K562 (cell line): ENCODE measurements at regions not wholly inside any gene's neighbourhood (a gene's known extent, or its start where the extent isn't known, plus 50 kb on each side); places are given as distances from the start of the nearest gene placed in this dataset.

ENCODE experiments used
- ATAC-seq: fragments of 200-7000 bp; cut with Tn5 transposase; 3 replicates; pipeline ENCODE4 v1.9.1; 2020; ENCODE audit warnings: moderate library complexity
- BruUV-seq: library from RNA; stranded (reverse); fragments of 400-500 nt; replicated peaks from 2 replicates; lab custom pipeline; 2021; lab: Mats Ljungman, UMichigan
- CTCF ChIA-PET: fragments of 300-600 bp; formaldehyde crosslinking; extraction: SDS; loops from one replicate; lab custom pipeline; 2021; ENCODE audit warnings: low intra/inter-chr PET ratio; lab: Yijun Ruan, JAX
- POLR2A ChIA-PET: fragments of 300-600, 350-650 bp; sonication (Branson Sonifier 250); formaldehyde crosslinking; extraction: SDS; loops from one replicate; lab custom pipeline; 2021; ENCODE audit warnings: antibody characterized with exemption, inconsistent platforms; lab: Yijun Ruan, JAX
- DNase-seq, 4 experiments: peaks; one replicate each; pipeline versions ENCODE4 v3.0.0 to v3.0.0-alpha.2; 2011 to 2018; ENCODE audit warnings: low spot score in 3 of 4, mixed read lengths in 3 of 4; ENCODE audit errors: extremely low read depth in 1 of 4
- FAIRE-seq: peaks from 2 replicates; lab custom pipeline; 2011; peaks lifted over from hg19 to GRCh38; lab: Jason Lieb, UNC
- H2AFZ ChIP-seq: 2 replicates; pipeline ENCODE4 v1.6.0; 2011; ENCODE audit warnings: low read depth, low read length, control low read depth, inconsistent platforms
- H3K27ac ChIP-seq: fragments of 200-600 bp; 3 replicates; pipeline ENCODE4 v1.8.0; 2011; ENCODE audit warnings: low read depth, mild to moderate bottlenecking, control low read depth, inconsistent platforms, low read length, moderate library complexity, mixed read lengths; ENCODE audit errors: extremely low read depth
- H3K27me3 ChIP-seq, 2 experiments: fragments of 300-600 bp in 1 of 2; 2 replicates in 1 of 2; 3 replicates in 1 of 2; pipeline versions ENCODE4 v1.6.0 to v1.8.0; 2011; ENCODE audit warnings: inconsistent platforms in 2 of 2, low read length in 2 of 2, mild to moderate bottlenecking in 1 of 2, mixed read lengths in 1 of 2, moderate library complexity in 1 of 2; ENCODE audit not compliant: control insufficient read depth in 2 of 2, insufficient read depth in 2 of 2
- H3K36me3 ChIP-seq: fragments of 300-600 bp; 3 replicates; pipeline ENCODE4 v1.8.0; 2011; ENCODE audit warnings: mild to moderate bottlenecking, low read length, inconsistent platforms; ENCODE audit not compliant: control insufficient read depth, insufficient read depth
- H3K4me1 ChIP-seq, 2 experiments: fragments of 200-600 bp in 1 of 2; replicated peaks in 1 of 2; 2 replicates in 1 of 2; 3 replicates in 1 of 2; pipeline versions ENCODE4 v1.5.1 to v1.8.0; 2011; ENCODE audit warnings: inconsistent platforms in 2 of 2, low read length in 2 of 2, mild to moderate bottlenecking in 1 of 2, mixed read lengths in 1 of 2, moderate library complexity in 1 of 2; ENCODE audit not compliant: control insufficient read depth in 2 of 2, insufficient read depth in 2 of 2
- H3K4me2 ChIP-seq: 2 replicates; pipeline ENCODE4 v1.6.1; 2011; ENCODE audit warnings: low read length, control low read depth, inconsistent platforms, mixed read lengths; ENCODE audit not compliant: insufficient read depth
- H3K4me3 ChIP-seq: fragments of 200-600 bp; sonication (generic), shearing (Covaris generic); 2 replicates; pipeline ENCODE4 v1.5.1; 2016; ENCODE audit warnings: control low read depth, inconsistent platforms
- H3K79me2 ChIP-seq: fragments of 200-600 bp; 3 replicates; pipeline ENCODE4 v1.8.0; 2011; ENCODE audit warnings: low read length, inconsistent platforms; ENCODE audit not compliant: control insufficient read depth, insufficient read depth
- H3K9ac ChIP-seq, 2 experiments: 2 replicates each; pipeline versions ENCODE4 v1.6.0 to v1.6.1; 2011; ENCODE audit warnings: low read depth in 2 of 2, low read length in 2 of 2, control low read depth in 1 of 2, inconsistent platforms in 1 of 2, mild to moderate bottlenecking in 1 of 2, mixed read lengths in 1 of 2; ENCODE audit not compliant: insufficient read depth in 1 of 2
- H3K9me1 ChIP-seq: one replicate; pipeline ENCODE4 v1.6.0; 2011; ENCODE audit warnings: inconsistent platforms, mild to moderate bottlenecking, low read length, moderate library complexity; ENCODE audit not compliant: control insufficient read depth, insufficient read depth
- H3K9me3 ChIP-seq: replicated peaks from 2 replicates; pipeline ENCODE4 v1.5.1; 2011; ENCODE audit warnings: low read depth, low read length, inconsistent platforms; ENCODE audit not compliant: control insufficient read depth, insufficient read depth
- H4K20me1 ChIP-seq: replicated peaks from 2 replicates; pipeline ENCODE4 v1.6.1; 2011; ENCODE audit warnings: low read length, inconsistent platforms, mixed read lengths; ENCODE audit not compliant: control insufficient read depth, insufficient read depth
- C11orf30 ChIP-seq: fragments of 450-650 bp; IDR thresholded peaks from 2 replicates; pipeline ENCODE4 v1.6.1; 2016; ENCODE audit warnings: low read depth, mild to moderate bottlenecking
- EWSR1 ChIP-seq: fragments of 450-650 bp; IDR thresholded peaks from 2 replicates; pipeline ENCODE4 v1.6.1; 2018; ENCODE audit warnings: borderline replicate concordance, mild to moderate bottlenecking, low read depth, moderate library complexity; ENCODE audit not compliant: partially characterized antibody
- FOXM1 ChIP-seq, 2 experiments: fragments of 450-650 bp in 1 of 2; sonication (generic) in 1 of 2; formaldehyde crosslinking in 1 of 2; IDR thresholded peaks; 2 replicates each; pipeline versions ENCODE4 v1.6.1 to v1.9.0; 2017 to 2022; ENCODE audit warnings: low read depth in 2 of 2, mild to moderate bottlenecking in 2 of 2, missing genetic modification reagents in 1 of 2, moderate library complexity in 1 of 2
- KDM5B ChIP-seq: fragments of 200-600 bp; sonication (generic); IDR thresholded peaks from 2 replicates; pipeline ENCODE4 v1.6.1; 2012; ENCODE audit warnings: low read depth, mild to moderate bottlenecking, moderate library complexity, low read length, control low read depth, inconsistent platforms; ENCODE audit not compliant: insufficient replicate concordance
- LEF1 ChIP-seq: fragments of 450-650 bp; IDR thresholded peaks from 2 replicates; pipeline ENCODE4 v1.6.1; 2016; ENCODE audit warnings: mild to moderate bottlenecking
- MAFK ChIP-seq: IDR thresholded peaks from 2 replicates; pipeline ENCODE4 v1.6.1; 2011; ENCODE audit warnings: low read length, improper control_type of control experiment
- SMARCB1 ChIP-seq: IDR thresholded peaks from 2 replicates; pipeline ENCODE4 v1.6.1; 2011; ENCODE audit warnings: improper control_type of control experiment, low read depth; ENCODE audit not compliant: insufficient read length
- STAT5A ChIP-seq: IDR thresholded peaks from 2 replicates; pipeline ENCODE4 v1.6.1; 2012; ENCODE audit warnings: low read length, inconsistent platforms, borderline replicate concordance
- TCFL5 ChIP-seq: fragments of 250-450 bp; sonication (Bioruptor Pico); conservative IDR thresholded peaks from 2 replicates; pipeline ENCODE4 v1.6.1; 2021; ENCODE audit warnings: mild to moderate bottlenecking, moderate library complexity, matching md5 sums
- ZFP1 ChIP-seq: fragments of 450-650 bp; formaldehyde crosslinking; IDR thresholded peaks from 2 replicates; pipeline ENCODE4 v1.4.0; 2020; ENCODE audit warnings: mild to moderate bottlenecking, mixed read lengths
- ZNF584 ChIP-seq: fragments of 200-800 bp; sonication (Bioruptor generic); IDR thresholded peaks from 2 replicates; pipeline ENCODE4 v1.6.1; 2016; ENCODE audit warnings: low read depth, mild to moderate bottlenecking, missing genetic modification characterization, missing compliant biosample characterization
- ZNF780A ChIP-seq: fragments of 250-450 bp; sonication (Bioruptor Pico); IDR thresholded peaks from 2 replicates; pipeline ENCODE4 v1.5.0; 2021; ENCODE audit warnings: mild to moderate bottlenecking
- WGBS: fragments of 100-300 bp; shearing (Covaris generic); methylation state at CpG from one replicate; pipeline ENCODE4 v1.1.6; 2016; ENCODE audit warnings: low coverage, mixed read lengths; ENCODE audit not compliant: insufficient coverage; ENCODE audit errors: missing lambda C conversion rate; 5-methylcytosine and 5-hydroxymethylcytosine counted together
- in situ Hi-C: fragments of 300-500 bp; cut with MboI; formaldehyde crosslinking; loops from 4 replicates; pipeline ENCODE4 v1.15.0; 2018; ENCODE audit warnings: inconsistent platforms, mixed read lengths
- intact Hi-C: fragments of 100-400 bp; cut with micrococcal nuclease; formaldehyde crosslinking; loops from 2 replicates; pipeline ENCODE4 v1.14.2; 2022
- TF ChIP-seq, protein P1 (sequence below): fragments of 450-650 bp; IDR thresholded peaks from 2 replicates; pipeline ENCODE4 v1.7.0; 2016; ENCODE audit warnings: borderline replicate concordance
- TF ChIP-seq, protein P2 (sequence below): sonication (generic); formaldehyde crosslinking; IDR thresholded peaks from 2 replicates; pipeline ENCODE4 v1.8.0; 2022; ENCODE audit warnings: missing genetic modification reagents, mild to moderate bottlenecking, moderate library complexity, borderline replicate concordance
- TF ChIP-seq, protein P3 (sequence below), 2 experiments: fragments of 450-650 bp; IDR thresholded peaks; 2 replicates each; pipeline ENCODE4 v1.6.1; 2018; ENCODE audit warnings: mild to moderate bottlenecking in 2 of 2, low read depth in 1 of 2; ENCODE audit not compliant: partially characterized antibody in 2 of 2
- TF ChIP-seq, protein P4 (sequence below): fragments of 450-650 bp; formaldehyde crosslinking; IDR thresholded peaks from 2 replicates; pipeline ENCODE4 v1.4.0; 2022; ENCODE audit warnings: missing genetic modification characterization

DNA sequence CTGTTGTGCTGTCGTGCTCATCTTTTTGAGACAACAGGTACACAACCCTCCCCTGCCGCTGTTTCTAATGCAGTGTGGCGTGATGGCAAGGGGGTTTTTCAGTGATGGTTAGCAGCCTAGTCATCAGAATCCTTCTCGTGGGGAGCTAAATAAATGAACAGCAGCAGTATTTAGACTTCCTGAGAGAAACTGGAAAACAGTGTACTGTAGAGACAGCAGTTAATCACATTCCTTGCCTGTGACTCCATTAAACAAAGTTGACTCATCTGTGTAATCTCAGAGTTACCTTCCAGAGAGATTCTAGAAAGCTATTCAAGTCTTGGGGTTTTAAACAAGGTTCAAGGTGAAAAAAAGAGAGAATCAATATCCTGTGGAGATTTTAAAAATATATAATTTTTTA, 1753.2 kb upstream of the PCDH7 start:
- FAIRE-seq = no peak
- in situ Hi-C loops = no loop called here
- CTCF ChIA-PET = no interaction called here
- H3K36me3 ChIP-seq = no peaks in the 10 kb centered on the region
- POLR2A ChIA-PET = no interaction called here
- ATAC-seq = no peak
- no peaks in the 10 kb centered on the region for H3K9me3 ChIP-seq
- H3K4me1 ChIP-seq = no peaks in the 10 kb centered on the region
- no peaks in the 10 kb centered on the region for H3K79me2 ChIP-seq
- no TSS peak for BruUV-seq
- H3K27me3 ChIP-seq = no peaks in the 10 kb centered on the region
- no peak overlapping the region for H3K9ac ChIP-seq
- no peak overlapping the region for H2AFZ ChIP-seq
- DNase-seq = no peak
- no peaks in the 10 kb centered on the region for H4K20me1 ChIP-seq
- no peak overlapping the region for H3K4me3 ChIP-seq
- WGBS = 0% methylated on average over 4 of the region's 4 CpGs
- no peak overlapping the region for H3K4me2 ChIP-seq
- H3K9me1 ChIP-seq = no peaks in the 10 kb centered on the region
- H3K27ac ChIP-seq = no peak overlapping the region
- intact Hi-C loops = no loop called here
- TF ChIP-seq ZNF780A (CRISPR knock-in tag) (no peak), SMARCB1 (no peak), ZNF584 (no peak), TCFL5 (no peak), FOXM1 (IDR thresholded peaks at IDR 0.05; ENCODE audit: low read depth) (no peak), FOXM1 (CRISPR knock-in tag; IDR thresholded peaks at IDR 0.05; ENCODE audit: low read depth) (no peak), EWSR1 (no peak), MAFK (no peak), ZFP1 (CRISPR knock-in tag) (no peak), C11orf30 (no peak), KDM5B (no peak), LEF1 (no peak), STAT5A (no peak)
- TF ChIP-seq, protein P1, sequence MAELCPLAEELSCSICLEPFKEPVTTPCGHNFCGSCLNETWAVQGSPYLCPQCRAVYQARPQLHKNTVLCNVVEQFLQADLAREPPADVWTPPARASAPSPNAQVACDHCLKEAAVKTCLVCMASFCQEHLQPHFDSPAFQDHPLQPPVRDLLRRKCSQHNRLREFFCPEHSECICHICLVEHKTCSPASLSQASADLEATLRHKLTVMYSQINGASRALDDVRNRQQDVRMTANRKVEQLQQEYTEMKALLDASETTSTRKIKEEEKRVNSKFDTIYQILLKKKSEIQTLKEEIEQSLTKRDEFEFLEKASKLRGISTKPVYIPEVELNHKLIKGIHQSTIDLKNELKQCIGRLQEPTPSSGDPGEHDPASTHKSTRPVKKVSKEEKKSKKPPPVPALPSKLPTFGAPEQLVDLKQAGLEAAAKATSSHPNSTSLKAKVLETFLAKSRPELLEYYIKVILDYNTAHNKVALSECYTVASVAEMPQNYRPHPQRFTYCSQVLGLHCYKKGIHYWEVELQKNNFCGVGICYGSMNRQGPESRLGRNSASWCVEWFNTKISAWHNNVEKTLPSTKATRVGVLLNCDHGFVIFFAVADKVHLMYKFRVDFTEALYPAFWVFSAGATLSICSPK = no peak
- TF ChIP-seq, protein P2, sequence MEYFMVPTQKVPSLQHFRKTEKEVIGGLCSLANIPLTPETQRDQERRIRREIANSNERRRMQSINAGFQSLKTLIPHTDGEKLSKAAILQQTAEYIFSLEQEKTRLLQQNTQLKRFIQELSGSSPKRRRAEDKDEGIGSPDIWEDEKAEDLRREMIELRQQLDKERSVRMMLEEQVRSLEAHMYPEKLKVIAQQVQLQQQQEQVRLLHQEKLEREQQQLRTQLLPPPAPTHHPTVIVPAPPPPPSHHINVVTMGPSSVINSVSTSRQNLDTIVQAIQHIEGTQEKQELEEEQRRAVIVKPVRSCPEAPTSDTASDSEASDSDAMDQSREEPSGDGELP (CRISPR knock-in tag) = no peak
- TF ChIP-seq, protein P3, sequence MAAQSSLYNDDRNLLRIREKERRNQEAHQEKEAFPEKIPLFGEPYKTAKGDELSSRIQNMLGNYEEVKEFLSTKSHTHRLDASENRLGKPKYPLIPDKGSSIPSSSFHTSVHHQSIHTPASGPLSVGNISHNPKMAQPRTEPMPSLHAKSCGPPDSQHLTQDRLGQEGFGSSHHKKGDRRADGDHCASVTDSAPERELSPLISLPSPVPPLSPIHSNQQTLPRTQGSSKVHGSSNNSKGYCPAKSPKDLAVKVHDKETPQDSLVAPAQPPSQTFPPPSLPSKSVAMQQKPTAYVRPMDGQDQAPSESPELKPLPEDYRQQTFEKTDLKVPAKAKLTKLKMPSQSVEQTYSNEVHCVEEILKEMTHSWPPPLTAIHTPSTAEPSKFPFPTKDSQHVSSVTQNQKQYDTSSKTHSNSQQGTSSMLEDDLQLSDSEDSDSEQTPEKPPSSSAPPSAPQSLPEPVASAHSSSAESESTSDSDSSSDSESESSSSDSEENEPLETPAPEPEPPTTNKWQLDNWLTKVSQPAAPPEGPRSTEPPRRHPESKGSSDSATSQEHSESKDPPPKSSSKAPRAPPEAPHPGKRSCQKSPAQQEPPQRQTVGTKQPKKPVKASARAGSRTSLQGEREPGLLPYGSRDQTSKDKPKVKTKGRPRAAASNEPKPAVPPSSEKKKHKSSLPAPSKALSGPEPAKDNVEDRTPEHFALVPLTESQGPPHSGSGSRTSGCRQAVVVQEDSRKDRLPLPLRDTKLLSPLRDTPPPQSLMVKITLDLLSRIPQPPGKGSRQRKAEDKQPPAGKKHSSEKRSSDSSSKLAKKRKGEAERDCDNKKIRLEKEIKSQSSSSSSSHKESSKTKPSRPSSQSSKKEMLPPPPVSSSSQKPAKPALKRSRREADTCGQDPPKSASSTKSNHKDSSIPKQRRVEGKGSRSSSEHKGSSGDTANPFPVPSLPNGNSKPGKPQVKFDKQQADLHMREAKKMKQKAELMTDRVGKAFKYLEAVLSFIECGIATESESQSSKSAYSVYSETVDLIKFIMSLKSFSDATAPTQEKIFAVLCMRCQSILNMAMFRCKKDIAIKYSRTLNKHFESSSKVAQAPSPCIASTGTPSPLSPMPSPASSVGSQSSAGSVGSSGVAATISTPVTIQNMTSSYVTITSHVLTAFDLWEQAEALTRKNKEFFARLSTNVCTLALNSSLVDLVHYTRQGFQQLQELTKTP (IDR thresholded peaks at IDR 0.05; ENCODE audit: low read depth in 1 of 2, partially characterized antibody in 2 of 2) = no peak
- TF ChIP-seq, protein P4, sequence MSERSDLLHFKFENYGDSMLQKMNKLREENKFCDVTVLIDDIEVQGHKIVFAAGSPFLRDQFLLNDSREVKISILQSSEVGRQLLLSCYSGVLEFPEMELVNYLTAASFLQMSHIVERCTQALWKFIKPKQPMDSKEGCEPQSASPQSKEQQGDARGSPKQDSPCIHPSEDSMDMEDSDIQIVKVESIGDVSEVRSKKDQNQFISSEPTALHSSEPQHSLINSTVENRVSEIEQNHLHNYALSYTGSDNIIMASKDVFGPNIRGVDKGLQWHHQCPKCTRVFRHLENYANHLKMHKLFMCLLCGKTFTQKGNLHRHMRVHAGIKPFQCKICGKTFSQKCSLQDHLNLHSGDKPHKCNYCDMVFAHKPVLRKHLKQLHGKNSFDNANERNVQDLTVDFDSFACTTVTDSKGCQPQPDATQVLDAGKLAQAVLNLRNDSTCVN (CRISPR knock-in tag) = no peak
